ENCODE measurements at regions not wholly inside any gene's neighbourhood (a gene's known extent, or its start where the extent isn't known, plus 50 kb on each side); places are given as distances from the start of the nearest gene placed in this dataset.

DNA sequence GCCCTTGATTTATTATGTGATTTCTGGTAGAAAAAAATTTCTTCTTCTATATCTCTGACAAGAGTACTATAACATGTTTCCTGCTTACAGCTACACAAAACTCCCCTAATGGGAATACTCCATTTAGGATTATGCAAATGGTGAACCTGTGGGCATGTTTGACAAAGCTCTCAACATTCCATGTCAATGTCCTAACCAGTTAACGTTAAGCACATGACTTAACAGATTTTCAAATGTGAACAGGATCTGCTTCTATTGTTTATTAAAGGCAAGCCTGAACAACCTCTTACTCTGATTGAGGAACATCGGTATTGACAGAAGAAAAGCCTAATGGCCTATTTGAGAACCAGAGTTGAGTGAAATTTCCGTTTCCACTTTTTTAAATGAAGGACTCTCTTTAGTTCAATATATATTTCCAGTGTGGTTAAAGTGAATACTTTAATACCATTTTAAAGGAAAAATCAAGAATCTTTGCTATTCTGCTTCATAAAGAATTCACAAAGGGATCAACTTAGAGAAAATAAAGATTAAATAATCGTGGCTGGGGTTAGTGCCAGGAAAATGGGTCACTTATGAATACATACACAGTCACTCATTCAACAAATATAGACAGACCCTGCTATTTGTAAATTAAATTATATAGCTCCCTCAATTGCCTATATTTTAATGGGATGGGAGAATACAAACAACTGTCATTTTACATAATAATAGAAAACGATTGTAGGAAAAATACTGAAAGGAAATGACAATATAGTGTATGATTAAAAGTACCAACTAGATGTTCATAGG, 300.3 kb upstream of the CBLB start:
- no peaks in the 10 kb centered on the region for H3K9me2 ChIP-seq (replicated peaks; ENCODE audit: insufficient read depth)
- 87% methylated on average over 5 of the region's 5 CpGs for WGBS (ENCODE audit: low lambda C conversion rate, missing lambda C conversion rate)
- H3K79me2 ChIP-seq, result no peaks in the 10 kb centered on the region
- H3K4me1 ChIP-seq (ENCODE audit: insufficient read depth), result no peaks in the 10 kb centered on the region
- TF ChIP-seq, protein P1, sequence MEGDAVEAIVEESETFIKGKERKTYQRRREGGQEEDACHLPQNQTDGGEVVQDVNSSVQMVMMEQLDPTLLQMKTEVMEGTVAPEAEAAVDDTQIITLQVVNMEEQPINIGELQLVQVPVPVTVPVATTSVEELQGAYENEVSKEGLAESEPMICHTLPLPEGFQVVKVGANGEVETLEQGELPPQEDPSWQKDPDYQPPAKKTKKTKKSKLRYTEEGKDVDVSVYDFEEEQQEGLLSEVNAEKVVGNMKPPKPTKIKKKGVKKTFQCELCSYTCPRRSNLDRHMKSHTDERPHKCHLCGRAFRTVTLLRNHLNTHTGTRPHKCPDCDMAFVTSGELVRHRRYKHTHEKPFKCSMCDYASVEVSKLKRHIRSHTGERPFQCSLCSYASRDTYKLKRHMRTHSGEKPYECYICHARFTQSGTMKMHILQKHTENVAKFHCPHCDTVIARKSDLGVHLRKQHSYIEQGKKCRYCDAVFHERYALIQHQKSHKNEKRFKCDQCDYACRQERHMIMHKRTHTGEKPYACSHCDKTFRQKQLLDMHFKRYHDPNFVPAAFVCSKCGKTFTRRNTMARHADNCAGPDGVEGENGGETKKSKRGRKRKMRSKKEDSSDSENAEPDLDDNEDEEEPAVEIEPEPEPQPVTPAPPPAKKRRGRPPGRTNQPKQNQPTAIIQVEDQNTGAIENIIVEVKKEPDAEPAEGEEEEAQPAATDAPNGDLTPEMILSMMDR (IDR thresholded peaks at IDR 0.05; ENCODE audit: poor library complexity), result no peak
- TF ChIP-seq EZH2phosphoT487 (IDR thresholded peaks at IDR 0.05; ENCODE audit: low read depth, severe bottlenecking, unreplicated experiment), result no peak
- TF ChIP-seq EZH2 (IDR thresholded peaks at IDR 0.05; ENCODE audit: borderline replicate concordance), result no peak
- no peaks in the 10 kb centered on the region for H3K9me3 ChIP-seq (ENCODE audit: low read depth)
- H3K27me3 ChIP-seq, result no peaks in the 10 kb centered on the region
- H3K4me2 ChIP-seq, result no peak overlapping the region
- no peak overlapping the region for H3K4me3 ChIP-seq
- no peak for DNase-seq (ENCODE audit: low spot score)
- H2AFZ ChIP-seq, result no peak overlapping the region
- no peaks in the 10 kb centered on the region for H3K36me3 ChIP-seq (replicated peaks; ENCODE audit: insufficient read depth, low read depth)
- H4K20me1 ChIP-seq (ENCODE audit: insufficient read depth, poor library complexity, severe bottlenecking), result no peaks in the 10 kb centered on the region
- H3K27ac ChIP-seq, result no peak overlapping the region

DNA sequence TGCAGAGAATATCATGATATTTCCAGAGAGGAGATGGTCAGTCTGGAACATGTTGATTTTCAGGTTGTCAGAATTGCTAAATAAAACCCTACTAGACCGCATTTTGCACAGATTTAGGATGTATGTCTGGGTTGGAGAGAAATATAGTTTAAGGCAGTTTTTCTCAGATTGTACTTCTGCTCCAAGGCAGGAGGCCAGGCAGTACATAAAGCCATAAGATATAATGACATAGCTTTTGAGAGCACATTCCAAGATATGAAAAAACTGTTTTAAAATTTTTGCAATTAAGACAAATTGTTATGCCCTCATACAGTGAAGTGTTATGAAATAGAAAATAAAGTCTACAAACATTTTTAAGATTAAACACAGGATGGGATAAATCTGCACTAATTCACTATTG, 301.8 kb upstream of the CBLB start:
- Histone ChIP-seq H2AFZ (no peak overlapping the region), H3K27ac (no peak overlapping the region), H3K9me3 (ENCODE audit: low read depth) (no peaks in the 10 kb centered on the region), H3K4me3 (no peak overlapping the region), H4K20me1 (ENCODE audit: insufficient read depth, poor library complexity, severe bottlenecking) (no peaks in the 10 kb centered on the region), H3K4me2 (no peak overlapping the region), H3K36me3 (replicated peaks; ENCODE audit: insufficient read depth, low read depth) (no peaks in the 10 kb centered on the region), H3K9me2 (replicated peaks; ENCODE audit: insufficient read depth) (no peaks in the 10 kb centered on the region), H3K4me1 (ENCODE audit: insufficient read depth) (no peaks in the 10 kb centered on the region), H3K79me2 (no peaks in the 10 kb centered on the region), H3K27me3 (no peaks in the 10 kb centered on the region)
- no peak for DNase-seq (ENCODE audit: low spot score)
- 75% methylated on average over 1 of the region's 1 CpG for WGBS (ENCODE audit: low lambda C conversion rate, missing lambda C conversion rate)
- TF ChIP-seq EZH2 (IDR thresholded peaks at IDR 0.05; ENCODE audit: borderline replicate concordance) (no peak), EZH2phosphoT487 (IDR thresholded peaks at IDR 0.05; ENCODE audit: low read depth, severe bottlenecking, unreplicated experiment) (no peak)
- TF ChIP-seq, protein P1 (IDR thresholded peaks at IDR 0.05; ENCODE audit: poor library complexity), result no peak

DNA sequence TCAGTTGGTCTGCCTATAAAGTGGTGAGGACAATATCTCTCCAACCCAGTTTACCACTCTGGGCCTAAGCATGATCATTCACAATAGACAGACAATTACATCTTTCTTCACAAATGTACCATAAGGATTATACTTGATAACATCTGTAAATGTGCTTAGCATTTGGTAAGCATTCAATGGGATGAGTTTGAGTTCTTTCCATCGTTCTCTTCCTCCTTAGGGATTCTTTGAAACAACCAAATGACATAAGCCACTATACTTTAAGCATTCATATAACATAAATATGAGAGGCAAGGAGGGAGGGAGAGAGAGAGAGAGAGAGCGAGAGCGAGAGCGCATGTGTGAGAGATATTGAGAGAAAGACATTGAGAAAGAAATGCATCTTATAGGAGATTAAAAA, 303.3 kb upstream of the CBLB start:
- no peak for DNase-seq (ENCODE audit: low spot score)
- no peaks in the 10 kb centered on the region for H3K9me3 ChIP-seq (ENCODE audit: low read depth)
- no peaks in the 10 kb centered on the region for H3K9me2 ChIP-seq (replicated peaks; ENCODE audit: insufficient read depth)
- H3K4me1 ChIP-seq (ENCODE audit: insufficient read depth), result no peaks in the 10 kb centered on the region
- no peaks in the 10 kb centered on the region for H3K27me3 ChIP-seq
- H3K4me2 ChIP-seq, result no peak overlapping the region
- no peak overlapping the region for H3K27ac ChIP-seq
- no peaks in the 10 kb centered on the region for H3K36me3 ChIP-seq (replicated peaks; ENCODE audit: insufficient read depth, low read depth)
- H3K79me2 ChIP-seq, result no peaks in the 10 kb centered on the region
- no peak overlapping the region for H3K4me3 ChIP-seq
- TF ChIP-seq, protein P1 (IDR thresholded peaks at IDR 0.05; ENCODE audit: poor library complexity), result no peak
- TF ChIP-seq EZH2phosphoT487 (IDR thresholded peaks at IDR 0.05; ENCODE audit: low read depth, severe bottlenecking, unreplicated experiment), result no peak
- TF ChIP-seq EZH2 (IDR thresholded peaks at IDR 0.05; ENCODE audit: borderline replicate concordance), result no peak
- 98% methylated on average over 4 of the region's 4 CpGs for WGBS (ENCODE audit: low lambda C conversion rate, missing lambda C conversion rate)
- no peak overlapping the region for H2AFZ ChIP-seq
- H4K20me1 ChIP-seq (ENCODE audit: insufficient read depth, poor library complexity, severe bottlenecking), result no peaks in the 10 kb centered on the region
